GM15510 (cell line): ENCODE measurements at regions not wholly inside any gene's neighbourhood (a gene's known extent, or its start where the extent isn't known, plus 50 kb on each side); places are given as distances from the start of the nearest gene placed in this dataset.

ENCODE experiments used
- POLR2A ChIP-seq: IDR thresholded peaks from 3 replicates; pipeline ENCODE4 v1.6.1; 2011; ENCODE audit warnings: borderline replicate concordance; ENCODE audit not compliant: insufficient read length; ENCODE audit errors: extremely low read depth

DNA sequence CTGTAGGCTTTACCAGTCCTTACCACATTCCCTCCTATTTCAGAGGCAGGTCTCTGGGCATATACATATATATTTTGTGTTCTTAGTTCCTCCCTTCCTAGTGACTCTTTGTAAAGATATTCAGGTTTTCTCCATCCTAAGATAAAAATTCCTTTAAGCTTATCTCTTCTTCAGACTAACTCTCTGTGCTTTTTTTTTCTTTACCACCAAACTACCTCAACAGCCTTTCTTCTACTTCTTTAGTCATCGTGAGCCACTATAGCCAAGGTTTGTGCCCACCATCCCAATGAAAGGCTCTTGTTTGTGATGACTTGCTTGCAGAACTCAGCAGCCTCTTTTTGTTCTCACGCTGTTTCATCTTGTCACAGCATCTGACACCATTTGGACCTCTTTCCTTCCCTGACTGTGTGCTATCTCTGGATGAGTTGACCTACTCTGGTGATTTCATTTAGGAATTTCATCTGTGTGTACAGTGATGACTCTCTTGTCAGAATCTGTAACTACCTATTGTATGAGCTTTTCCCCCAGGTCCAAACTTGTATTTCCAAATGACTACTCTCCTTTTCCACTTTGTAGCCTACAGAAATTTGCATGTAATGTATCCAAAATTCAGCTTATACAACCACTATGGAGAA lies 59.0 kb upstream of the MACF1 start:
- TF ChIP-seq POLR2A, result no peak

- no peak for TF ChIP-seq POLR2A
Observed at GRCh38 chr1:39146681-39147080, 57.8 kb upstream of the MACF1 start.

- no peak for TF ChIP-seq POLR2A
Observed at GRCh38 chr1:39147099-39148025, 57.1 kb upstream of the MACF1 start.

GRCh38 chr1:39148942-39149341 lies 55.6 kb upstream of the MACF1 start:
- TF ChIP-seq POLR2A, result no peak

DNA sequence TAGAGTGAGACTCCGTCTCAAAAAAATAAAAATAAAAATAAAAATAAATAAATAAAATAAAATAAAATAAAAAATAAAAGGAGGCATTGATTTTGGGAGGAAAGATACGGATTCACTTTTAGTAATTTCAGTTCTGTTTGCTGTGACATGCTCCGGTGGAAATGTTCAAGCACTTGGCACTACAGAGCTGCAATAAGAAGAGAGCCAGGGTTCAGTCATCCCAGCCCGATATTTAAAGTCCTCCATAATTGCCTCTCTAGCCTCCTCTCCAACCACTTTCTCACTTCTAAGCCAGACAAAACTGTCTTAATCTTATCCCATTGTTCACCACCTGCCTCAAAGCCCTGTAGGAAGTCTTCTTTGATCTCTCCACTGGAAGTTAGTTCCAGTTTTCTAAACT lies 55.0 kb upstream of the MACF1 start:
- TF ChIP-seq POLR2A, result no peak

- TF ChIP-seq POLR2A, result no peak
Observed at GRCh38 chr1:39150779-39151178, 53.7 kb upstream of the MACF1 start.

DNA sequence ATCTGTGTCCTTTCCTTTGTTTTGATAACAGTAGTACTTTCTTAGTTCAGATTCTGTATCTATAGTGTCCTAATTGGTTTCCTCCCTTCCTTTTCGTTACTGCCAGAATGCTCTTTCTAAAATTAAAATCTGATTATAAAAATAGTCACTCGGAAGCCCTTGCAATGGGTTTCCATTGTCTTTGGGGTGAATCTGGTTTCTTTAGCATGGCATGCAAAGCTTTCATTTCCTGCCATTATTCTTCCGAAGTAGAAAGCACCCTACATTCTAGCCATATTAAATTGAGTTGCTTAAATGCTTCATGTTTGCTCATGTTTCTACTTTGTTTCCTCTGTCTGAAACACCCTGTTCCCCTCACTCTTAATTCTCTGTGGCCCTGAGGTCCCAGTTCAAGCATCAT lies 53.2 kb upstream of the MACF1 start:
- no peak for TF ChIP-seq POLR2A

GRCh38 chr1:39152923-39153322 lies 51.6 kb upstream of the MACF1 start:
- TF ChIP-seq POLR2A, result no peak

DNA sequence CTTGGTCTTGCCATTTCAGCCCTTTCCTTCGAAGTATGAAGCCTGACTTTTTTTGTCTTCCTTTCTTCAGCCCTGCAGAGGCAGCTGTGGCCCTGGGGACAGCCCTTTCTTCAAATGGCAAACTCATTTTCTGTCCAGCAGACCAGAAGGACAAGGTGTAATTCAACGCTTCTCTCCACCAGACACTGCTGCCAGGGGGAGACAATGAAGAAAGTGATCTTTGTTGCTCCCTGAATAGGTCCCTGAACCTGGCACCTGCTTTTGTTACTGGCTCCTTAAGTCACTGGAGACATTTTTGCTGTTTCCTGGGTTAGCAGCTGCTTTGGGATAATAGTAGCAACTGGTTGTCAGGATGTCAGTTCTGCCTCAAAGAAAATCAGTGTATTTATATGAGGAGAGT lies 50.8 kb upstream of the MACF1 start:
- TF ChIP-seq POLR2A, result no peak

DNA sequence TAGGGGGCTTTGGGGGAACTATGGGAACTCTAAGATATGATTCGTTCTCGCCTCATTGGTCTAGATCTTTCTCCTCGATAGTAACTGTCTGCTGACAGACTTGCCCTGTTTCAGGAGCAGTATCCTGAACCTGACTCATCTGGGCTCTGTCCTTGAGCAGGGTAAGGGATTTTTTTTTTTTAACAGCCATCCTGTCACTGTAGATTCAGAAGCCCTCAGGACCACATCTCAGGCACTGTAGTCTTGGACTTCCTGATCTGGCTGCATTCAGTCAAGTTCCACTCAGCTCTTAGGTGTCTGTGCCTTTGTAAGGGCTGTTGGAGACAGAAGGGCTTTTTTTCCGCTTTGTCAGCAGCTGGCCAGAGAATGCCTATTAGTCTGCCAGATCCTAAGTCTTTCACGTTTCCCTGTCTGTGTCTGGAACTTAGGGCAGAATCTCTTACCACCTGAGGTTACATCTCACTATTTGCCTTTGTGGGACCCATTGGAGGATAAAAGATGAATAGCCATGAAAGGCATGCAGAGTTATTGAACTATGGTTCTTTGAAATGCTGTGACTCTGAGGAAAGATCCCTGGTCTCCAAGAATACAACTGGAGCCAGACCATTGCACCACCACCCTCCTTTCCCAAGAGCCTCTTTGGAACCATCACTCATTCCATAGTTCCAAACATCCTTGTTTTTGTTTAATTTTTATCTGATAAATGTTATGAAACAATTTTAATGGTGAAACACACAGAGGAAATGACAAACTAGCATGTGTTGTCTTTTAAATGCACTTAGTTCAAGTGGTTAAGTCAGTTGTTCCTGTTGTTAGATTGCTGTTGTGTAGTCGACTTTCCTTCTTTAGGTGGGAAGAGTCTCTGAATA lies 49.7 kb upstream of the MACF1 start:
- no peak for TF ChIP-seq POLR2A
